IMR-90 (cell line): ENCODE measurements at regions not wholly inside any gene's neighbourhood (a gene's known extent, or its start where the extent isn't known, plus 50 kb on each side); places are given as distances from the start of the nearest gene placed in this dataset.

Source experiments
- BHLHE40 ChIP-seq: fragments of 150-350 bp; IDR thresholded peaks from 2 replicates; pipeline ENCODE4 v1.6.1; 2016; ENCODE audit warnings: mild to moderate bottlenecking, low read depth, low read length
- CEBPB ChIP-seq: IDR thresholded peaks from 2 replicates; pipeline ENCODE4 v1.6.1; 2012; ENCODE audit warnings: low read depth, low read length, improper control_type of control experiment
- CHD1 ChIP-seq: IDR thresholded peaks from 2 replicates; pipeline ENCODE4 v1.6.1; 2012; ENCODE audit warnings: low read depth, low read length, improper control_type of control experiment
- MAZ ChIP-seq: IDR thresholded peaks from 2 replicates; pipeline ENCODE4 v1.6.1; 2012; ENCODE audit warnings: low read depth, mild to moderate bottlenecking, low read length, improper control_type of control experiment, moderate library complexity, borderline replicate concordance
- MXI1 ChIP-seq: IDR thresholded peaks from 2 replicates; pipeline ENCODE4 v1.6.1; 2012; ENCODE audit warnings: low read depth, mild to moderate bottlenecking, low read length, moderate library complexity, borderline replicate concordance
- NFE2L2 ChIP-seq: fragments of 150-350 bp; IDR thresholded peaks from 2 replicates; pipeline ENCODE4 v1.6.1; 2016; ENCODE audit warnings: low read depth, mild to moderate bottlenecking, low read length
- POLR2A ChIP-seq: IDR thresholded peaks from 2 replicates; pipeline ENCODE4 v1.6.1; 2012; ENCODE audit warnings: mild to moderate bottlenecking, low read depth, low read length
- RAD21 ChIP-seq: IDR thresholded peaks from 2 replicates; pipeline ENCODE4 v1.6.1; 2012; ENCODE audit warnings: low read length, improper control_type of control experiment
- RCOR1 ChIP-seq: IDR thresholded peaks from 2 replicates; pipeline ENCODE4 v1.6.1; 2012; ENCODE audit warnings: mild to moderate bottlenecking, low read length, improper control_type of control experiment; ENCODE audit not compliant: insufficient replicate concordance
- RFX5 ChIP-seq: IDR thresholded peaks from 2 replicates; pipeline ENCODE4 v1.8.0; 2012; ENCODE audit warnings: low read depth, mild to moderate bottlenecking, low read length, moderate library complexity
- SMC3 ChIP-seq: fragments of 150-350 bp; IDR thresholded peaks from 2 replicates; pipeline ENCODE4 v1.6.1; 2016; ENCODE audit warnings: low read depth, mild to moderate bottlenecking, antibody characterized with exemption, low read length, moderate library complexity
- TF ChIP-seq, protein P1 (sequence below): conservative IDR thresholded peaks from 2 replicates; pipeline ENCODE4 v1.5.1; 2012; ENCODE audit warnings: mild to moderate bottlenecking, low read depth, low read length, improper control_type of control experiment
- TF ChIP-seq, protein P2 (sequence below): fragments of 150-350 bp; IDR thresholded peaks from 2 replicates; pipeline ENCODE4 v1.6.1; 2016; ENCODE audit warnings: low read depth, mild to moderate bottlenecking, low read length, moderate library complexity, borderline replicate concordance
- TF ChIP-seq, protein P3 (sequence below): fragments of 150-350 bp; IDR thresholded peaks from 2 replicates; pipeline ENCODE4 v1.6.1; 2017; ENCODE audit warnings: mild to moderate bottlenecking, antibody characterized with exemption, low read length, low read depth

DNA sequence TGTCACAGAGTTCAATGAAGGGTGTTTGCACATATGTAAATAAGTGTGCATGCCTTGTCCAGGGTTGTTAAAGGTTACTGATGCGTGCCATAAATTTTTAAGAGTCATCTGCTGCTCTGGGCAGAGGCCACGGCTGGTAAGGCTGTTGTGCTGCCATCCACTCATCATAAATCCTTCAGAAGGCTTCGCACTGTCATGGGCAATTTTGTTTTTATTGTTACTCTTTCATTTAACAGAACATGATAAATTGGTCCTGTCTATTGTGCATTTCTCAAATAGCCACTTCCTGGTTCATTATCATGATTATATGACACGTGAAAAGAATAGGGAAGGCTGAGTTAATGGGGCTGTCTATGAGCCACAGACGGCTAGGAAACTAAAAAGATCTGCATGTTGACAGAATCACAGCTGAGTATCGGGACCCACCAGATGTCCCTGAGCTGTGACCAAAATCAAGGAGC lies 634.3 kb upstream of the SOX11 start:
- TF ChIP-seq, protein P1, sequence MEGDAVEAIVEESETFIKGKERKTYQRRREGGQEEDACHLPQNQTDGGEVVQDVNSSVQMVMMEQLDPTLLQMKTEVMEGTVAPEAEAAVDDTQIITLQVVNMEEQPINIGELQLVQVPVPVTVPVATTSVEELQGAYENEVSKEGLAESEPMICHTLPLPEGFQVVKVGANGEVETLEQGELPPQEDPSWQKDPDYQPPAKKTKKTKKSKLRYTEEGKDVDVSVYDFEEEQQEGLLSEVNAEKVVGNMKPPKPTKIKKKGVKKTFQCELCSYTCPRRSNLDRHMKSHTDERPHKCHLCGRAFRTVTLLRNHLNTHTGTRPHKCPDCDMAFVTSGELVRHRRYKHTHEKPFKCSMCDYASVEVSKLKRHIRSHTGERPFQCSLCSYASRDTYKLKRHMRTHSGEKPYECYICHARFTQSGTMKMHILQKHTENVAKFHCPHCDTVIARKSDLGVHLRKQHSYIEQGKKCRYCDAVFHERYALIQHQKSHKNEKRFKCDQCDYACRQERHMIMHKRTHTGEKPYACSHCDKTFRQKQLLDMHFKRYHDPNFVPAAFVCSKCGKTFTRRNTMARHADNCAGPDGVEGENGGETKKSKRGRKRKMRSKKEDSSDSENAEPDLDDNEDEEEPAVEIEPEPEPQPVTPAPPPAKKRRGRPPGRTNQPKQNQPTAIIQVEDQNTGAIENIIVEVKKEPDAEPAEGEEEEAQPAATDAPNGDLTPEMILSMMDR: no peak
- TF ChIP-seq RCOR1 (no peak), CEBPB (no peak), RAD21 (no peak), POLR2A (no peak), BHLHE40 (no peak), SMC3 (no peak), NFE2L2 (no peak), RFX5 (no peak), MXI1 (no peak), CHD1 (no peak), MAZ (no peak)
- TF ChIP-seq, protein P2, sequence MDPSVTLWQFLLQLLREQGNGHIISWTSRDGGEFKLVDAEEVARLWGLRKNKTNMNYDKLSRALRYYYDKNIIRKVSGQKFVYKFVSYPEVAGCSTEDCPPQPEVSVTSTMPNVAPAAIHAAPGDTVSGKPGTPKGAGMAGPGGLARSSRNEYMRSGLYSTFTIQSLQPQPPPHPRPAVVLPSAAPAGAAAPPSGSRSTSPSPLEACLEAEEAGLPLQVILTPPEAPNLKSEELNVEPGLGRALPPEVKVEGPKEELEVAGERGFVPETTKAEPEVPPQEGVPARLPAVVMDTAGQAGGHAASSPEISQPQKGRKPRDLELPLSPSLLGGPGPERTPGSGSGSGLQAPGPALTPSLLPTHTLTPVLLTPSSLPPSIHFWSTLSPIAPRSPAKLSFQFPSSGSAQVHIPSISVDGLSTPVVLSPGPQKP: no peak
- TF ChIP-seq, protein P3, sequence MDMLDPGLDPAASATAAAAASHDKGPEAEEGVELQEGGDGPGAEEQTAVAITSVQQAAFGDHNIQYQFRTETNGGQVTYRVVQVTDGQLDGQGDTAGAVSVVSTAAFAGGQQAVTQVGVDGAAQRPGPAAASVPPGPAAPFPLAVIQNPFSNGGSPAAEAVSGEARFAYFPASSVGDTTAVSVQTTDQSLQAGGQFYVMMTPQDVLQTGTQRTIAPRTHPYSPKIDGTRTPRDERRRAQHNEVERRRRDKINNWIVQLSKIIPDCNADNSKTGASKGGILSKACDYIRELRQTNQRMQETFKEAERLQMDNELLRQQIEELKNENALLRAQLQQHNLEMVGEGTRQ: no peak
